ENCODE measurements at regions not wholly inside any gene's neighbourhood (a gene's known extent, or its start where the extent isn't known, plus 50 kb on each side); places are given as distances from the start of the nearest gene placed in this dataset.

DNA sequence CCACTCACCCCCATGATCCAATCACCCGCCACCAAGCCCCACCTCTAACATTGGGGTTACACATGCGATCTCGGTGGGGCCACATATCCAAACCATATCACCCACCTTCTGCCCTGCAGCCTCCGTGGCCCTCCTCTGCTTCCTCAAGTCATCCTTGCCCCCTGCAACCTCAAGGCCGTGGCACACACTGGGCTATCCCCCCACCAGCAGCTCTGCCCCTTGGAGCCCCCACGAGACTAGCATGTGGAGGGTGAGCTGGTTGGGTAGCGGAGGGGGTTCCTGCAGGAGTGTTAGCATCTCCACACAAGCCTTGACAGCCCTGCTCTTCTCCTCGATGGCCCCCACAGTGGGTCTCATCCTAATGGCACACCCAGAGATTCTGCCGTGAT lies 100.8 kb downstream of the TOMM20 start:
- no TSS peak for BruUV-seq (replicated peaks)
- no peak for TF ChIP-seq EZH2phosphoT487 (IDR thresholded peaks at IDR 0.05; ENCODE audit: borderline replicate concordance, low read depth, low read length)
- TF ChIP-seq, protein P1, sequence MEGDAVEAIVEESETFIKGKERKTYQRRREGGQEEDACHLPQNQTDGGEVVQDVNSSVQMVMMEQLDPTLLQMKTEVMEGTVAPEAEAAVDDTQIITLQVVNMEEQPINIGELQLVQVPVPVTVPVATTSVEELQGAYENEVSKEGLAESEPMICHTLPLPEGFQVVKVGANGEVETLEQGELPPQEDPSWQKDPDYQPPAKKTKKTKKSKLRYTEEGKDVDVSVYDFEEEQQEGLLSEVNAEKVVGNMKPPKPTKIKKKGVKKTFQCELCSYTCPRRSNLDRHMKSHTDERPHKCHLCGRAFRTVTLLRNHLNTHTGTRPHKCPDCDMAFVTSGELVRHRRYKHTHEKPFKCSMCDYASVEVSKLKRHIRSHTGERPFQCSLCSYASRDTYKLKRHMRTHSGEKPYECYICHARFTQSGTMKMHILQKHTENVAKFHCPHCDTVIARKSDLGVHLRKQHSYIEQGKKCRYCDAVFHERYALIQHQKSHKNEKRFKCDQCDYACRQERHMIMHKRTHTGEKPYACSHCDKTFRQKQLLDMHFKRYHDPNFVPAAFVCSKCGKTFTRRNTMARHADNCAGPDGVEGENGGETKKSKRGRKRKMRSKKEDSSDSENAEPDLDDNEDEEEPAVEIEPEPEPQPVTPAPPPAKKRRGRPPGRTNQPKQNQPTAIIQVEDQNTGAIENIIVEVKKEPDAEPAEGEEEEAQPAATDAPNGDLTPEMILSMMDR (conservative IDR thresholded peaks at IDR 0.05; ENCODE audit: low read length) = no peak
- Histone ChIP-seq H3K4me2 (ENCODE audit: low read length) (no peak overlapping the region), H3K4me1 (ENCODE audit: insufficient read depth, low read length, poor library complexity, severe bottlenecking) (peaks cover 6% of the 10 kb centered on the region), H4K20me1 (ENCODE audit: insufficient read depth, low read length) (no peaks in the 10 kb centered on the region), H3K9me3 (ENCODE audit: low read length) (no peaks in the 10 kb centered on the region), H3K4me3 (ENCODE audit: low read depth, low read length, poor library complexity, severe bottlenecking) (no peak overlapping the region), H3K27ac (ENCODE audit: low read depth, low read length, poor library complexity, severe bottlenecking) (no peak overlapping the region), H2AFZ (ENCODE audit: low read length) (no peak overlapping the region), H3K9me2 (ENCODE audit: insufficient read depth, low read length) (no peaks in the 10 kb centered on the region), H3K79me2 (ENCODE audit: insufficient read depth, low read depth, low read length) (no peaks in the 10 kb centered on the region), H3K36me3 (ENCODE audit: insufficient read depth, low read length) (no peaks in the 10 kb centered on the region)
- no peak for DNase-seq (ENCODE audit: low spot score)
- intact Hi-C loops (cut with micrococcal nuclease; ENCODE audit: unreplicated experiment) = no loop called here
- POLR2A ChIA-PET = interaction anchor here (0.5 to 1.5 kb wide), 2 partner anchors 10 to 53 kb away, joined by 3 to 7 read pairs; no protein-coding TSS in a partner anchor
- CTCF ChIA-PET (ENCODE audit: unreplicated experiment) = interaction anchor here (0.7 kb wide), 1 partner anchor 23 kb away, joined by 3 read pairs; no protein-coding TSS in a partner anchor

DNA sequence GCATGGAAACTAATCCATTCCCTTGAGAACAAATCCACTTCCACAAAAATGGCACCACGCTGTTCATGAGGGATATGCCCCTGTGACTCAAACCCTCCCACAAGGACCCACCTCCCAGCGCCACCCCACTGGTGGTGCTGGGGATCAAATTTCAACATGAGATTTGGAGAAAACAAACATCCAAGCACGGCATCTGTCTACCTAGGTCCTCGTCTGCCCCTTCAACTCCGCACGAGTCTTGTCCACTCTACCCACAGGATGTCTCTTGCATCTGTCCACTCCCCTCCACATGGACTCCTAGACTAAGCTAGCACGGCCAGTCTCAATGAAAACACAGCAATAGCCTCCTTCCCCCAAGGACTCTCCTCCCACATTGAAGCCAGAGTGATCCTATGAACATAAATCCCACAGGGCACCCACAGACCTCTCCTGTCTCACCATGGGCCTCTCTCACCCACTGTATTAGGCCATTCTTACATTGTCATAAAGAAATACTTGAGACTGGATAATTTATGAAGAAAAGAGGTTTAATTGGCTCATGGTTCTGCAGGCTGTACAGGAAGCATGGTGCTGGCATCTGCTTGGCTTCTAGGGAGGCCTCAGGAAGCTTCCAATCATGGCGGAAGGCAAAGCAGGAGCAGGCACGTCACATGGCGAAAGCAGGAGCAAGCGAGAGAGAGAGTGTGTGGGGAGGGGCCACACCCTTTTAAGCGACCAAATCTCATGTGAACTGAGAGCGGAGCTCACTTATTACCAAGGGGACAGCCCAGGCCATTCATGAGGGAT lies 101.4 kb downstream of the TOMM20 start:
- CTCF ChIA-PET (ENCODE audit: unreplicated experiment) = interaction anchor here (0.7 kb wide), 1 partner anchor 23 kb away, joined by 3 read pairs; no protein-coding TSS in a partner anchor
- no peaks in the 10 kb centered on the region for H3K36me3 ChIP-seq (ENCODE audit: insufficient read depth, low read length)
- H3K79me2 ChIP-seq (ENCODE audit: insufficient read depth, low read depth, low read length) = no peaks in the 10 kb centered on the region
- H3K4me2 ChIP-seq (ENCODE audit: low read length) = no peak overlapping the region
- no peaks in the 10 kb centered on the region for H3K9me2 ChIP-seq (ENCODE audit: insufficient read depth, low read length)
- no TSS peak for BruUV-seq (replicated peaks)
- no peak overlapping the region for H2AFZ ChIP-seq (ENCODE audit: low read length)
- no peak for DNase-seq (ENCODE audit: low spot score)
- no peaks in the 10 kb centered on the region for H4K20me1 ChIP-seq (ENCODE audit: insufficient read depth, low read length)
- peaks cover 6% of the 10 kb centered on the region for H3K4me1 ChIP-seq (ENCODE audit: insufficient read depth, low read length, poor library complexity, severe bottlenecking)
- H3K4me3 ChIP-seq (ENCODE audit: low read depth, low read length, poor library complexity, severe bottlenecking) = no peak overlapping the region
- no peaks in the 10 kb centered on the region for H3K9me3 ChIP-seq (ENCODE audit: low read length)
- H3K27ac ChIP-seq (ENCODE audit: low read depth, low read length, poor library complexity, severe bottlenecking) = no peak overlapping the region
- TF ChIP-seq, protein P1 (conservative IDR thresholded peaks at IDR 0.05; ENCODE audit: low read length) = no peak
- no peak for TF ChIP-seq EZH2phosphoT487 (IDR thresholded peaks at IDR 0.05; ENCODE audit: borderline replicate concordance, low read depth, low read length)
- POLR2A ChIA-PET = interaction anchor here (0.7 to 1.5 kb wide), 2 partner anchors 9 to 19 kb away, joined by 3 to 7 read pairs; no protein-coding TSS in a partner anchor
- intact Hi-C loops (cut with micrococcal nuclease; ENCODE audit: unreplicated experiment) = no loop called here

DNA sequence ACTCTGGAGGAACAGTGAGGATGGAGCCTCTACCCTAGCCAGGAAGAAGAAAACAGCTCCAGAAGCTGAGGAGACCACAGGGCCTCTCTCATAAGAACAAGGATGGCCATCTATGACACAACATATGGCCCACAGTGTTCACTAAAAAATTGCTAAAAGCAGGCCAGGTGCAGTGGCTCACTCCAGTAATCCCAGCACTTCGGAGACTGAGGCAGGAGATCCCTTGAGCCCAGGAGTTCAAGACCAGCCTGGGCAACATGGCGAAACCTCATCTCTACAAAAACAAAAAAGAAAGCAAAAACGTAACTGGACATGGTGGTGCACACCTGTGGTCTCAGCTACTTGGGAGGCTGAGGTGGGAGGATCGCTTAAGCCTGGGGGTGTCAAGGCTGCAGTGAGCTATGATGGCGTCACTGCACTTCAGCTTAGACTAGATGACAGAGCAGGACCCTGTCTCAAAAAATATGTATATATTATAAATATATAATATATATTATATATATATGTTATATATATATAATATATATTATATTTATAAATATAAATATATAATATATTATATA lies 103.1 kb downstream of the TOMM20 start:
- no peak for DNase-seq (ENCODE audit: low spot score)
- no peaks in the 10 kb centered on the region for H3K9me2 ChIP-seq (ENCODE audit: insufficient read depth, low read length)
- H2AFZ ChIP-seq (ENCODE audit: low read length) = peak overlapping the region; percentile 26; the same call in 1 of the 2 replicates
- H3K27ac ChIP-seq (ENCODE audit: low read depth, low read length, poor library complexity, severe bottlenecking) = no peak overlapping the region
- BruUV-seq (replicated peaks) = no TSS peak
- ChIA-PET CTCF (ENCODE audit: unreplicated experiment) (no interaction called here), POLR2A (interaction anchor here (1.5 kb wide), 1 partner anchor 9 kb away, joined by 3 read pairs; no protein-coding TSS in a partner anchor)
- intact Hi-C loops (cut with micrococcal nuclease; ENCODE audit: unreplicated experiment) = no loop called here
- H3K9me3 ChIP-seq (ENCODE audit: low read length) = no peaks in the 10 kb centered on the region
- no peaks in the 10 kb centered on the region for H3K36me3 ChIP-seq (ENCODE audit: insufficient read depth, low read length)
- no peak overlapping the region for H3K4me3 ChIP-seq (ENCODE audit: low read depth, low read length, poor library complexity, severe bottlenecking)
- H3K79me2 ChIP-seq (ENCODE audit: insufficient read depth, low read depth, low read length) = no peaks in the 10 kb centered on the region
- no peak overlapping the region for H3K4me2 ChIP-seq (ENCODE audit: low read length)
- H3K4me1 ChIP-seq (ENCODE audit: insufficient read depth, low read length, poor library complexity, severe bottlenecking) = peaks cover 6% of the 10 kb centered on the region
- no peaks in the 10 kb centered on the region for H4K20me1 ChIP-seq (ENCODE audit: insufficient read depth, low read length)
- TF ChIP-seq EZH2phosphoT487 (IDR thresholded peaks at IDR 0.05; ENCODE audit: borderline replicate concordance, low read depth, low read length) = no peak
- TF ChIP-seq, protein P1 (conservative IDR thresholded peaks at IDR 0.05; ENCODE audit: low read length) = no peak

Data from OCI-LY7 (cell line).